Cardiac muscle cell (in vitro differentiated cells and primary cell): ENCODE measurements at regions not wholly inside any gene's neighbourhood (a gene's known extent, or its start where the extent isn't known, plus 50 kb on each side); places are given as distances from the start of the nearest gene placed in this dataset.

ENCODE experiments used
- DNase-seq, 2 donors: peaks; one replicate each; pipeline versions ENCODE4 v3.0.0 to v3.0.0-alpha.2; 2010 to 2017; ENCODE audit warnings: low read depth in 1 of 2, low spot score in 1 of 2
- H3K27ac ChIP-seq: fragments of 200-600 bp; sonication (generic); 2 replicates; pipeline ENCODE4 v1.5.1; 2016
- H3K27me3 ChIP-seq: fragments of 200-600 bp; sonication (generic); 2 replicates; pipeline ENCODE4 v1.6.0; 2016; ENCODE audit warnings: control low read depth
- H3K36me3 ChIP-seq: fragments of 200-600 bp; sonication (generic); 2 replicates; pipeline ENCODE4 v1.5.1; 2016; ENCODE audit warnings: control low read depth
- H3K4me1 ChIP-seq: fragments of 200-600 bp; sonication (generic); 2 replicates; pipeline ENCODE4 v1.8.1; 2017; ENCODE audit warnings: low read depth, mild to moderate bottlenecking, mixed run types
- H3K4me3 ChIP-seq: fragments of 200-600 bp; sonication (generic); 2 replicates; pipeline ENCODE4 v1.5.1; 2016; ENCODE audit warnings: mild to moderate bottlenecking
- H3K9me3 ChIP-seq: fragments of 200-600 bp; sonication (generic); 2 replicates; pipeline ENCODE4 v1.5.1; 2017; ENCODE audit warnings: low read depth, mild to moderate bottlenecking, control low read depth
- CTCF ChIP-seq: IDR thresholded peaks from 2 replicates; pipeline ENCODE4 v1.5.1; 2012; ENCODE audit warnings: low read depth, mild to moderate bottlenecking, low read length

DNA sequence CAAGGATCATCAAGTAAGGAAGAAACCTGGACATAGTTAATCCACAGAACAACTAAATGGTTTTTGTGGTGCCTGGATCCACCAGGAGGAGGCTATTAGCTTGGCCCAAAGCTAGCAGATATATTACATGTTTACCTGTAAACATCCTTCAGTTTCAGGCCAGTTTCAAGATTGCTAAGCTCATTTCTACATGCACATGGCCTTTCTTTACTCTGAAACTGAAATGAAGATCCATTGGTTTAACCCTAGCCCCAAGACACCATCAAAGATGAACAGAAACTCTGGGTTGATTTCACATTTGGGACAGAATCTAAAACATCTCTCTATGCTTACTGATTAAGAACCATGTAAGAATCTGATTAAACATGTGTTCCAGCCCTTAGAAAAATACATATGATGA, 611.8 kb downstream of the TLE1 start:
- Histone ChIP-seq H3K9me3 (no peaks in the 10 kb centered on the region), H3K4me1 (no peaks in the 10 kb centered on the region), H3K36me3 (no peaks in the 10 kb centered on the region), H3K27ac (no peak overlapping the region), H3K27me3 (no peaks in the 10 kb centered on the region), H3K4me3 (no peak overlapping the region)
- no peak for TF ChIP-seq CTCF
- DNase-seq, result no peak

DNA sequence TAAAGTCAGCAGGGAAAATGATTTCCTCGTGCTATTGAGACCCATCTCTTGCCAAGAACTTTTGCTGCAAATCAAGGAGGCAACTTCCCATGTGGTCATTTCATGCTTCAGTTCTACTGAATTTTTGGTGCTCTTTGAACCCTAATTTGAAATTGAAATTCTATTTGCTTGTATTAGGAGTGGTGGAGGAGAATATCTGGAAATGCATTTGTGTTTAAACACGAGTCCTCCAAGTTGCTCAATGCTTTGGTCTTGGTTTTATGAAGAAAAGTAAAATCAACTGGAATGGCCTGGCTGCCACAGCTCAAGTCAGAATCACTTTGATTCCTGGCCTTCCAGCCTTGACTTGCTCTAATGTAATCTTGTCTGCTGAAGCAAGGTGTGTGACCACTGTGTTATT, 613.2 kb downstream of the TLE1 start:
- H3K27ac ChIP-seq, result no peak overlapping the region
- no peak for DNase-seq
- no peak for TF ChIP-seq CTCF
- no peaks in the 10 kb centered on the region for H3K36me3 ChIP-seq
- no peaks in the 10 kb centered on the region for H3K4me1 ChIP-seq
- H3K9me3 ChIP-seq, result no peaks in the 10 kb centered on the region
- H3K27me3 ChIP-seq, result no peaks in the 10 kb centered on the region
- no peak overlapping the region for H3K4me3 ChIP-seq

GRCh38 chr9:81074221-81074620, 615.1 kb downstream of the TLE1 start:
- Histone ChIP-seq H3K4me1 (no peaks in the 10 kb centered on the region), H3K9me3 (no peaks in the 10 kb centered on the region), H3K36me3 (no peaks in the 10 kb centered on the region), H3K27ac (no peak overlapping the region), H3K27me3 (no peaks in the 10 kb centered on the region), H3K4me3 (no peak overlapping the region)
- no peak for DNase-seq
- no peak for TF ChIP-seq CTCF

GRCh38 chr9:81073821-81074220, 615.5 kb downstream of the TLE1 start:
- Histone ChIP-seq H3K27me3 (no peaks in the 10 kb centered on the region), H3K9me3 (no peaks in the 10 kb centered on the region), H3K36me3 (no peaks in the 10 kb centered on the region), H3K4me3 (no peak overlapping the region), H3K4me1 (no peaks in the 10 kb centered on the region), H3K27ac (no peak overlapping the region)
- TF ChIP-seq CTCF, result no peak
- no peak for DNase-seq

DNA sequence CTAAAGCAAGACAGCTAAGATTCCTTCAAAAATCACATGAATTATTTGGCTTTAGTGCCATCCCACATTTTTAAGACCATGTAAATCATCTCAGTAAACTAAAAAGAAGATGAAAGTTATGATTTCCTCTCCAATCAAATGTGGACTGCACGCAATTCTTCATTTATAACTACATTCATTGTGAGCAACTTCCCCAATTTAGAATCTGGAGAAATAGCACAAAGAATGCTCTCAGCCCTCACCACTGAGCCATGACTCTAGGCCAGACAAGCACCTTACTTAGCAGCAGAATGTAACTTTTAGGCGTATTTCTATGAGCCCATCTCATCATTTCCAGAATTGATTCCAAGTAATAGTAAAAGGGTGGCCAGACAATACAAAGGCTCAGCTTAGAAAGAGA, 616.6 kb downstream of the TLE1 start:
- no peaks in the 10 kb centered on the region for H3K27me3 ChIP-seq
- H3K4me3 ChIP-seq, result no peak overlapping the region
- no peaks in the 10 kb centered on the region for H3K36me3 ChIP-seq
- no peak for TF ChIP-seq CTCF
- no peak for DNase-seq
- H3K9me3 ChIP-seq, result no peaks in the 10 kb centered on the region
- H3K4me1 ChIP-seq, result no peaks in the 10 kb centered on the region
- no peak overlapping the region for H3K27ac ChIP-seq

- no peak overlapping the region for H3K4me3 ChIP-seq
- no peaks in the 10 kb centered on the region for H3K4me1 ChIP-seq
- H3K27ac ChIP-seq, result no peak overlapping the region
- no peak for DNase-seq
- H3K27me3 ChIP-seq, result no peaks in the 10 kb centered on the region
- no peaks in the 10 kb centered on the region for H3K9me3 ChIP-seq
- no peaks in the 10 kb centered on the region for H3K36me3 ChIP-seq
- no peak for TF ChIP-seq CTCF
Observed at GRCh38 chr9:81071108-81071507, 618.2 kb downstream of the TLE1 start.
